ENCODE measurements at regions not wholly inside any gene's neighbourhood (a gene's known extent, or its start where the extent isn't known, plus 50 kb on each side); places are given as distances from the start of the nearest gene placed in this dataset.
"Not testable (repeated sequence)": the region's sequence is repeated elsewhere in the genome, so short reads cannot be mapped to it uniquely, and the experiment has no call there.

GRCh38 chr3:5564278-5564666, 376.8 kb downstream of the EDEM1 start:
- no peak for DNase-seq

GRCh38 chr3:5565026-5565425, 377.5 kb downstream of the EDEM1 start:
- DNase-seq, result no peak

GRCh38 chr3:5567113-5567512, 379.6 kb downstream of the EDEM1 start:
- no peak for DNase-seq

GRCh38 chr3:5568451-5568850, 380.9 kb downstream of the EDEM1 start:
- DNase-seq, result no peak

GRCh38 chr3:5569152-5569551, 381.6 kb downstream of the EDEM1 start:
- no peak for DNase-seq

GRCh38 chr3:5572168-5572567, 384.7 kb downstream of the EDEM1 start:
- no peak for DNase-seq

- DNase-seq, result no peak
Observed at GRCh38 chr3:5576277-5577011, 388.9 kb downstream of the EDEM1 start.

- no peak for DNase-seq
Observed at GRCh38 chr3:5579139-5579602, 391.7 kb downstream of the EDEM1 start.

GRCh38 chr3:5579946-5580345, 392.4 kb downstream of the EDEM1 start:
- DNase-seq, result no peak

- no peak for DNase-seq
Observed at GRCh38 chr3:5580826-5581225, 393.3 kb downstream of the EDEM1 start.

GRCh38 chr3:5581743-5582142, 394.2 kb downstream of the EDEM1 start:
- no peak for DNase-seq

- no peak for DNase-seq
Observed at GRCh38 chr3:5583920-5584319, 396.4 kb downstream of the EDEM1 start.

GRCh38 chr3:5585085-5585484, 397.6 kb downstream of the EDEM1 start:
- DNase-seq, result no peak

GRCh38 chr3:5606884-5607472, 419.5 kb downstream of the EDEM1 start:
- no peak for DNase-seq

GRCh38 chr3:5607581-5607980, 420.1 kb downstream of the EDEM1 start:
- no peak for DNase-seq

- DNase-seq, result not testable (repeated sequence)
Observed at GRCh38 chr3:5608971-5609370, 421.5 kb downstream of the EDEM1 start.

GRCh38 chr3:5613599-5613998, 426.1 kb downstream of the EDEM1 start:
- DNase-seq, result no peak

- DNase-seq, result no peak
Observed at GRCh38 chr3:5616873-5617272, 429.4 kb downstream of the EDEM1 start.

GRCh38 chr3:5618170-5618569, 430.7 kb downstream of the EDEM1 start:
- no peak for DNase-seq

GRCh38 chr3:5630406-5630805, 442.9 kb downstream of the EDEM1 start:
- no peak for DNase-seq

- no peak for DNase-seq
Observed at GRCh38 chr3:5633960-5634359, 446.5 kb downstream of the EDEM1 start.

- no peak for DNase-seq
Observed at GRCh38 chr3:5634411-5634810, 446.9 kb downstream of the EDEM1 start.

- no peak for DNase-seq
Observed at GRCh38 chr3:5635746-5636145, 448.2 kb downstream of the EDEM1 start.

GRCh38 chr3:5638550-5638949, 451.0 kb downstream of the EDEM1 start:
- no peak for DNase-seq
